Astrocyte of the spinal cord (primary cell): ENCODE measurements at regions not wholly inside any gene's neighbourhood (a gene's known extent, or its start where the extent isn't known, plus 50 kb on each side); places are given as distances from the start of the nearest gene placed in this dataset.

Experiments
- DNase-seq: peaks from one replicate; pipeline ENCODE4 v3.0.0; 2011; ENCODE audit warnings: low read depth, low spot score
- H3K4me3 ChIP-seq: 2 replicates; pipeline ENCODE4 v1.5.1; 2011; ENCODE audit warnings: low read depth, mild to moderate bottlenecking, low read length, moderate library complexity
- in situ Hi-C: cut with HindIII; loops from 2 replicates; pipeline ENCODE4 v1.10.0; 2017; ENCODE audit warnings: low sequenced_read_pairs
- TF ChIP-seq, protein P1 (sequence below): IDR thresholded peaks from 2 replicates; pipeline ENCODE4 v1.5.1; 2012; ENCODE audit warnings: low read depth, mild to moderate bottlenecking, low read length, inconsistent platforms

DNA sequence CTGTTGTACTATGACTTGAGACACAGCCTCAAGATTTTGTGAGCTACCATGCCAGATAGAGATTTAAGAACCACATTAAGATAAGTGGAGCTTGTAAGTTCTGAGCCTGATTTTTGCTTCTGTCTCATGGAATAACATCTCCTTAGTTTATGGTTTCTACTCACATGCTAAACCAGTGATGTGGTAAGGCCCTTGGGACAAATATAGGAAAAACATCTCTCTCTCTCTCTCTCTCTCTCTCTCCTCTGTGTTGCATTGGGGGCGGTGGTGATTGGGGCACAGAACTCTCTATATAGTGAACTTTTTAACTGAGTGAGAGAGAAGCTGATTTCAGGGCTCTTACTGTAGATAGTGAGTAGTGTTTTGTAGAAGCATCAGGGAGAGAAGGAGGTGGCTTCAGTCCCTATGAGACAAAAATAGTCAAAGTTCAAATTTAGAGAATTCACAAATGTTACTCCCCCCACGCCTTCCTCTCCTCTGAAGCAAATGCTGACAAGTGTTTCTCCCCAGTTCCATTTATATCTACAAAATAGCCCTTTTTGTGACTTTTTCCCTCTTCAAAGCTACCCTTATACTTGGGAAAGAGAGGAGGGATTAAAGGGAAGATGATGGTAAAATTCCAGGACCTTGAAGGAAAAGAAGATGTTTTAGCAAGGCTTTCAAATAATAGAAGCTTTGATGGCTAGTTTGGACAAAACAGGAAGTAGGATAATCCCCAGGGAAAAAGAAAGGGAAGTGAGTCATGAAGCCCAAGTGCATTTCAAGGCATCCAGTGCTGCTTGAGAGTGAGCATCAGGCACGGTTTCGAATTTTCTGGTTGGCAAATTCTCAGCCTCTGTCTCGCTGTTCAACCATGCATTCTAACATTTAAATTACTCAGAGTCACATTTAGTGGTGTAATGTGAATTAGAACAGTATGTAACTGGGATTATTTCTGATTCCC, 134.3 kb upstream of the AP1S2 start:
- DNase-seq: peak; percentile 66
- TF ChIP-seq, protein P1, sequence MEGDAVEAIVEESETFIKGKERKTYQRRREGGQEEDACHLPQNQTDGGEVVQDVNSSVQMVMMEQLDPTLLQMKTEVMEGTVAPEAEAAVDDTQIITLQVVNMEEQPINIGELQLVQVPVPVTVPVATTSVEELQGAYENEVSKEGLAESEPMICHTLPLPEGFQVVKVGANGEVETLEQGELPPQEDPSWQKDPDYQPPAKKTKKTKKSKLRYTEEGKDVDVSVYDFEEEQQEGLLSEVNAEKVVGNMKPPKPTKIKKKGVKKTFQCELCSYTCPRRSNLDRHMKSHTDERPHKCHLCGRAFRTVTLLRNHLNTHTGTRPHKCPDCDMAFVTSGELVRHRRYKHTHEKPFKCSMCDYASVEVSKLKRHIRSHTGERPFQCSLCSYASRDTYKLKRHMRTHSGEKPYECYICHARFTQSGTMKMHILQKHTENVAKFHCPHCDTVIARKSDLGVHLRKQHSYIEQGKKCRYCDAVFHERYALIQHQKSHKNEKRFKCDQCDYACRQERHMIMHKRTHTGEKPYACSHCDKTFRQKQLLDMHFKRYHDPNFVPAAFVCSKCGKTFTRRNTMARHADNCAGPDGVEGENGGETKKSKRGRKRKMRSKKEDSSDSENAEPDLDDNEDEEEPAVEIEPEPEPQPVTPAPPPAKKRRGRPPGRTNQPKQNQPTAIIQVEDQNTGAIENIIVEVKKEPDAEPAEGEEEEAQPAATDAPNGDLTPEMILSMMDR: no peak

DNA sequence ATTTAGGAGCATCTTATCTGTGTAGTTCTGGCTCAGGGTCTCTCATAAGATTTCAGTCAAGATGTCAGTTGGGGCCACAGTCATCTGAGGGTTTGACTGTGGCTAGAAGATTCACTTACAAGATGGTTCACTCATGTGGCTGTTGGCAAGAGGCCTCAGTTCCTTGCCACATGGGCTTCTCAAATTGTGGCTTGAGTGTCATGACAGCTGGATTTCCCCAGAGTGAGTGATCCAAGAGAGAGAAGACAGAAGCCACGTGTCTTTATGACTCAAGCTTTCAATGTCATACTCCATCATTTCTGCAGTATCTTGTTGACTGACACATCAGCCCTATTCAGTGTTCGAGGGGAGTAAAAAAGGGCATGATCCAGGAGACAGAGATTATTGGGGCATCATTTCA, 131.3 kb upstream of the AP1S2 start:
- TF ChIP-seq, protein P1: no peak
- in situ Hi-C loops: no loop called here
- H3K4me3 ChIP-seq: no peak overlapping the region
- no peak for DNase-seq

More for the DNA sequence above, 134.3 kb upstream of the AP1S2 start:
- H3K4me3 ChIP-seq: no peak overlapping the region
- in situ Hi-C loops: no loop called here

DNA sequence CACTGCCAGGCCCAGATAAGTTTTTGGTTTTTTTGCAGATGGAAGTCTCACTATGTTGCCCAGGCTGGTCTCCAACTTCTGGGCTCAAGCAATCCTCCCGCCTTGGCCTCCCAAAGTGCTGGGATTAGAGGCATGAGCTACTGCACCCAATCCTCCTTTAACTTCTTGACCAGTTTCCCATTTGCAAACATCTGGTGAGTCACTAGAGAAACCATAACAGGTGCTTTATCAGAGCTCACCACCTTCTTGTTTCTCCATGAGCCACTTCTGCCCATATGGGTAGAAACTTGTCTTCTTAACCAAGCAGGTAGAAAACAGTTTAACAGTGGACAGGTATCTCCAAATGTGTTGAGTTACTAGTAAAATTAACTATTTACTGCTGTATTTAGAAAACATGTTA, 128.4 kb upstream of the AP1S2 start:
- DNase-seq: no peak
- TF ChIP-seq, protein P1: no peak
- H3K4me3 ChIP-seq: no peak overlapping the region
- in situ Hi-C loops: no loop called here

DNA sequence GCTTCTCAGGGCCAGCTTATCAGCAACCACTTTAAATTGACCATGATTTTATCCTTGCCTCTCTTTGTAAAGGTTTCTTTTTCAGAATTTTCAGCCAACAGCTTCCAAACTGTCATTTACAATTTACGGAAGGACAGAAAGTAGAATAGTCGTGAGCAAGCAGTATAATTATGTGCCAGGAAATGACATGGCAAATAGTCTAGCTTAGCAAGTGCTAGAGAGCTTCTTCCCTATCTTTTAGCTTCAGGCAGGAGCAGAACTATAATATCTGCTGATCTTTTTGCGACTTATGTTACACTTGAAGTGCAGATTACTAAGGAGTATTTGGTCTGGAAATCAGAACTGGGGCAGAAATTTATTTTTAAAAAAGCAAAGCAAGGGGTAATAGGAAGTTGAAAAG, 123.0 kb upstream of the AP1S2 start:
- no peak for DNase-seq
- in situ Hi-C loops: no loop called here
- TF ChIP-seq, protein P1: no peak
- no peak overlapping the region for H3K4me3 ChIP-seq

DNA sequence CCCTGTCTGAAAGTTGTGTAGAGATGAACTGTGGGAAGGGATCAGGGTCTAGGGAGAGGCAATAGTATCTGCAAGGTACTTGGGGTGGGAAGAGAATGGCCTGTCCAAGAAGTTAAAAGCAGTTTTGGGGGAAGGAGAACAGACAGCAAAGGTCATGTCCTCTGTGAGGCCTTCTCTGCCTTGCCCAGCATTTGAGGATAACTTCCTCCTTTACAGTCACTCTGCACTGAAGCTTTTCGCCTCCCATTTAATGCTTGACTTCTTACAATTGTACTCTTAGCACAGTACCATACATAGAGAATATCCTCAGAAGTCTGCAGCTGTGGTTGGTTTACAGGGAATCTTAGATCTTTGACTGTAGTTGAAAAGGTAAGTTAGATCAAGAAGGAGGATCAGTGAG, 121.8 kb upstream of the AP1S2 start:
- in situ Hi-C loops: no loop called here
- no peak for DNase-seq
- H3K4me3 ChIP-seq: no peak overlapping the region
- TF ChIP-seq, protein P1: no peak

DNA sequence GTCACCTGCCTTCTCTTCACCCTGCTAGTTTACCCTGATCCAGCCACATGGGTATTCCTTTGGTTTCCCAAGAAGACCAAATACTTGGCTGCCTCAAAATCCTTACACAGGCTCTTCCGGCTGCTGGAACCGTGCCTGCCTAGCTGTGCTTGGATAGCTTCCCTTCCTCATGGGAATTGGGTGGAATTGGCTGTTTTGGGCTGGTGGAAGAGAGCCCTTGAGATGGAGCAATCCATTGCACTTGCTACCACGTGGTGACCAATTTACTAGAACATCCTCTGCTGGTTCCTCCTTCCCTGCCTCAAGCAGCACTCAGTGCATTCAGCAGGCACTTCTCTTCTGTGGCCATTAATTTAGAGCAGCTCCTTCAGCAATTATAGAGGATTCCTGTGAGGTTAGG, 119.3 kb upstream of the AP1S2 start:
- TF ChIP-seq, protein P1: no peak
- DNase-seq: no peak
- H3K4me3 ChIP-seq: no peak overlapping the region
- in situ Hi-C loops: no loop called here
